ENCODE measurements at regions not wholly inside any gene's neighbourhood (a gene's known extent, or its start where the extent isn't known, plus 50 kb on each side); places are given as distances from the start of the nearest gene placed in this dataset.

DNA sequence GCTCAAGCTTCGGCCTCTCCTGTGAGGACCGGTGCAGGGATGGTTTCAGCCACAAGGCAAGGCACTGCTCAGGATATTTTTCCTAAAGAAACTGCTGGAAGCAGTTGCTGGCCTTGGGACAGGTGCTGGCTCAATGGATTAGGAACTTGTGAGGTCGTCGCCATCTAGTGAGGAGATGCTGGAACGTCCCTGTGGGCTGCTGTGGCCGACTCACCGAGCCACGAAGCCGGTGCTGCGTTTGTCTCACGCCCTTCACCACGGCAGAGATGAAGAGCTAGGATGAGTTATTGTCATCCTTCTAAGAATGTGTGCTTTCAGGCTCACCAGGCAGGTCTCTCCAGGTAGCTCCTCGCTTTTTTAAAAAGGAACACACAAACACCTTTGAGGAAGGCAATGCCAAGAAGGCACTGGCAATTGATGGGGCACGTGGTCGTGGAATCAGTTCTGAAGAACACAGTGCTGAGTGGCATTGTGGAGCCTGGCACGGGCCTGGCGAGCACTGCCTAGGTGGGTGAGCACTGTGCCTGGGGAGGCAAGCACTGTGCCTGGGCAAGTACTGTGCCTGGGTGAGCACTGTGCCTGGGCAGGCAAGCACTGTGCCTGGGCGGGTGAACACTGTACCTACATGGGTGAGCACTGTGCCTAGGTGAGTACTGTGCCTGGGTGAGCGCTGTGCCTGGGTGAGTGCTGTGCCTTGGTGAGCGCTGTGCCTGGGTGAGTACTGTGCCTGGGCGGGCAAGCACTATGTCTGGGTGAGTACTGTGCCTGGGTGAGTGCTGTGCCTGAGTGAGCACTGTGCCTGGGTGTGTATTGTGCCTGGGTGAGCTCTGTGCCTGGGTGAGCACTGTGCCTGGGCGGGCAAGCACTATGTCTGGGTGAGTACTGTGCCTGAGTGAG is 140.4 kb downstream of the TEX29 start:
- TF ChIP-seq EZH2 (IDR thresholded peaks at IDR 0.05; ENCODE audit: low read length, missing control alignments): no peak
- TF ChIP-seq, protein P1, sequence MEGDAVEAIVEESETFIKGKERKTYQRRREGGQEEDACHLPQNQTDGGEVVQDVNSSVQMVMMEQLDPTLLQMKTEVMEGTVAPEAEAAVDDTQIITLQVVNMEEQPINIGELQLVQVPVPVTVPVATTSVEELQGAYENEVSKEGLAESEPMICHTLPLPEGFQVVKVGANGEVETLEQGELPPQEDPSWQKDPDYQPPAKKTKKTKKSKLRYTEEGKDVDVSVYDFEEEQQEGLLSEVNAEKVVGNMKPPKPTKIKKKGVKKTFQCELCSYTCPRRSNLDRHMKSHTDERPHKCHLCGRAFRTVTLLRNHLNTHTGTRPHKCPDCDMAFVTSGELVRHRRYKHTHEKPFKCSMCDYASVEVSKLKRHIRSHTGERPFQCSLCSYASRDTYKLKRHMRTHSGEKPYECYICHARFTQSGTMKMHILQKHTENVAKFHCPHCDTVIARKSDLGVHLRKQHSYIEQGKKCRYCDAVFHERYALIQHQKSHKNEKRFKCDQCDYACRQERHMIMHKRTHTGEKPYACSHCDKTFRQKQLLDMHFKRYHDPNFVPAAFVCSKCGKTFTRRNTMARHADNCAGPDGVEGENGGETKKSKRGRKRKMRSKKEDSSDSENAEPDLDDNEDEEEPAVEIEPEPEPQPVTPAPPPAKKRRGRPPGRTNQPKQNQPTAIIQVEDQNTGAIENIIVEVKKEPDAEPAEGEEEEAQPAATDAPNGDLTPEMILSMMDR (conservative IDR thresholded peaks at IDR 0.05 in 1 of 2, IDR thresholded peaks at IDR 0.05 in 1 of 2; ENCODE audit: low read depth in 1 of 2, low read length in 2 of 2): peak; percentile 42 to 52
- no peak overlapping the region for H3K4me3 ChIP-seq (replicated peaks in 1 of 4; ENCODE audit: control extremely low read depth in 1 of 4, insufficient read depth in 1 of 4, low read depth in 3 of 4, low read length in 4 of 4)
- no peaks in the 10 kb centered on the region for H3K36me3 ChIP-seq (ENCODE audit: control insufficient read depth, insufficient read depth, low read length)
- no peak overlapping the region for H3K27ac ChIP-seq (ENCODE audit: insufficient read depth, low read length)
- no peaks in the 10 kb centered on the region for H3K4me1 ChIP-seq (ENCODE audit: control insufficient read depth, extremely low read depth, insufficient read depth, low read length)
- H3K79me2 ChIP-seq (ENCODE audit: control insufficient read depth, insufficient read depth, low read length): no peaks in the 10 kb centered on the region
- no peak overlapping the region for H2AFZ ChIP-seq (ENCODE audit: low read length)
- no peaks in the 10 kb centered on the region for H3K27me3 ChIP-seq (ENCODE audit: control insufficient read depth, insufficient read depth, low read length)
- H4K20me1 ChIP-seq (ENCODE audit: control insufficient read depth, extremely low read depth, insufficient read depth, low read length): no peaks in the 10 kb centered on the region
- no peak overlapping the region for H3K4me2 ChIP-seq (ENCODE audit: extremely low read depth, insufficient read depth, low read length)
- peak; percentile 33 to 70 for DNase-seq (ENCODE audit: low read depth in 2 of 2)
- H3K9me3 ChIP-seq (ENCODE audit: control insufficient read depth, insufficient read depth, low read depth, low read length): no peaks in the 10 kb centered on the region
- H3K9ac ChIP-seq (ENCODE audit: insufficient read depth, low read length): no peak overlapping the region

DNA sequence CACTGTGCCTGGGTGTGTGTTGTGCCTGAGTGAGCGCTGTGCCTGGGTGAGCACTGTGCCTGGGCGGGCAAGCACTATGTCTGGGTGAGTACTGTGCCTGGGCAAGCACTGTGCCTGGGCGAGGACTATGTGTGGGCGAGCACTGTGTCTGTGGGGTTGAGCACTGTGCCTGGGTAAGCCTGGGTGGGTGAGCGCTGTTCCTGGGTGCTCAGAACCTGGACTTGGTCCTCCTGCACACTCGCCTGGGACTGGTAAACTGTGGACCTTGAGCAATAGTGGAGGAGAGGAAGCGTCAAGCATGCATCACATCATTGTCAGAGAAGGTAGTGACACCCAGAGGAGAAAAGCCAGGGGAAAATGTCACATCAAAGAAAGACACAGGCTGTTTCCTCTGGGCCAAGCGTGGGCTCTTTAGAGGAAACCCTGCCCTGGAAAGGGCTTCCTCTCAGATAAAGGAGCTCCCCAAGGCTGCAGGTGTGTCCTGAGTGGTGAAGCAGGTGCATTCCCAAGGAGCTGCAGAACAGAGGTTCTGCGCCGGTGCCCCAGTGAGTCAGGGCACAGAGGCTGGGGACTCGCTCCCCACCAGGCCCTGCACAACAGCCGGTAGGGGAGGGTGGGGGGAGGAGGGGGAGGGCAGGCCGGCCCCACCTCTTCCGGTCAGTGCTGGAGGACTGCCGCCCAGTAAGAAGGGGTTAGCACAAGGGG is 141.2 kb downstream of the TEX29 start:
- TF ChIP-seq, protein P1 (conservative IDR thresholded peaks at IDR 0.05 in 1 of 2, IDR thresholded peaks at IDR 0.05 in 1 of 2; ENCODE audit: low read depth in 1 of 2, low read length in 2 of 2): no peak
- TF ChIP-seq EZH2 (IDR thresholded peaks at IDR 0.05; ENCODE audit: low read length, missing control alignments): no peak
- Histone ChIP-seq H3K36me3 (ENCODE audit: control insufficient read depth, insufficient read depth, low read length) (no peaks in the 10 kb centered on the region), H3K4me3 (replicated peaks in 1 of 4; ENCODE audit: control extremely low read depth in 1 of 4, insufficient read depth in 1 of 4, low read depth in 3 of 4, low read length in 4 of 4) (no peak overlapping the region), H3K9me3 (ENCODE audit: control insufficient read depth, insufficient read depth, low read depth, low read length) (no peaks in the 10 kb centered on the region), H4K20me1 (ENCODE audit: control insufficient read depth, extremely low read depth, insufficient read depth, low read length) (no peaks in the 10 kb centered on the region), H3K27ac (ENCODE audit: insufficient read depth, low read length) (no peak overlapping the region), H3K4me1 (ENCODE audit: control insufficient read depth, extremely low read depth, insufficient read depth, low read length) (no peaks in the 10 kb centered on the region), H3K79me2 (ENCODE audit: control insufficient read depth, insufficient read depth, low read length) (no peaks in the 10 kb centered on the region), H3K9ac (ENCODE audit: insufficient read depth, low read length) (no peak overlapping the region), H3K27me3 (ENCODE audit: control insufficient read depth, insufficient read depth, low read length) (no peaks in the 10 kb centered on the region), H2AFZ (ENCODE audit: low read length) (no peak overlapping the region), H3K4me2 (ENCODE audit: extremely low read depth, insufficient read depth, low read length) (no peak overlapping the region)
- no peak for DNase-seq (ENCODE audit: low read depth in 2 of 2)

DNA sequence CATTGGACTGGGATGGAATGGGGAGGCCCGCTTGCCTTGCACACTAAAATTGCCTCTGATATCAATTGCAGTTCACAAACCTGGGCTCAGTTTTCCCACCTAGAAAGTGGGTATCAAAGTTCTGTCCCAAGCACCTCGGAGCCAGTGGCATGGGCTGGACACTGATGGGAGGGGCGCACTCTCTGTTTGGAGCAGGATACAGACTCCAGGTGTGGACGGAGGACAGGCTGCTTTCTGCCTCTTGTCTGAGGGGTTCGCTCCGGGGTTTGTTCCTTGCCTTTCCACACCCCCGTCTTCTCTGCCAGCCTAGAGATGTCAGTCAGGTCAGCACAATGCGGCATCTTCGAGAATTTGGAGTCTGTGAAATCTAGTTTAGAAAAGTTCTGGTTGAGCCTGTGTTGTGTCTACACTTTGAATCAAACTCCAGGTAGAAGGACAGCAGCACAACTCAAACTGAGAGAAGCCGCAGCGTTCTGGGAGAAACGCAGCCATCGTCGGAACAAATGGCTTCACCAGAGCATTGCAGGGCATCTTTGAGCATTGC is 141.9 kb downstream of the TEX29 start:
- H3K4me2 ChIP-seq (ENCODE audit: extremely low read depth, insufficient read depth, low read length): no peak overlapping the region
- no peaks in the 10 kb centered on the region for H3K9me3 ChIP-seq (ENCODE audit: control insufficient read depth, insufficient read depth, low read depth, low read length)
- TF ChIP-seq, protein P1 (conservative IDR thresholded peaks at IDR 0.05 in 1 of 2, IDR thresholded peaks at IDR 0.05 in 1 of 2; ENCODE audit: low read depth in 1 of 2, low read length in 2 of 2): no peak
- TF ChIP-seq EZH2 (IDR thresholded peaks at IDR 0.05; ENCODE audit: low read length, missing control alignments): no peak
- no peaks in the 10 kb centered on the region for H3K36me3 ChIP-seq (ENCODE audit: control insufficient read depth, insufficient read depth, low read length)
- H4K20me1 ChIP-seq (ENCODE audit: control insufficient read depth, extremely low read depth, insufficient read depth, low read length): no peaks in the 10 kb centered on the region
- H3K4me1 ChIP-seq (ENCODE audit: control insufficient read depth, extremely low read depth, insufficient read depth, low read length): no peaks in the 10 kb centered on the region
- H2AFZ ChIP-seq (ENCODE audit: low read length): no peak overlapping the region
- DNase-seq (ENCODE audit: low read depth in 2 of 2): no peak
- no peak overlapping the region for H3K27ac ChIP-seq (ENCODE audit: insufficient read depth, low read length)
- H3K4me3 ChIP-seq (replicated peaks in 1 of 4; ENCODE audit: control extremely low read depth in 1 of 4, insufficient read depth in 1 of 4, low read depth in 3 of 4, low read length in 4 of 4): no peak overlapping the region
- no peaks in the 10 kb centered on the region for H3K79me2 ChIP-seq (ENCODE audit: control insufficient read depth, insufficient read depth, low read length)
- no peak overlapping the region for H3K9ac ChIP-seq (ENCODE audit: insufficient read depth, low read length)
- H3K27me3 ChIP-seq (ENCODE audit: control insufficient read depth, insufficient read depth, low read length): no peaks in the 10 kb centered on the region
